COLO668 (cell line): ENCODE measurements at regions not wholly inside any gene's neighbourhood (a gene's known extent, or its start where the extent isn't known, plus 50 kb on each side); places are given as distances from the start of the nearest gene placed in this dataset.
"Not testable (repeated sequence)": the region's sequence is repeated elsewhere in the genome, so short reads cannot be mapped to it uniquely, and the experiment has no call there.

Experiments
- DNase-seq: peaks from one replicate; lab custom pipeline; 2025; ENCODE audit not compliant: unreplicated experiment; lab: John Stamatoyannopoulos, UW

DNA sequence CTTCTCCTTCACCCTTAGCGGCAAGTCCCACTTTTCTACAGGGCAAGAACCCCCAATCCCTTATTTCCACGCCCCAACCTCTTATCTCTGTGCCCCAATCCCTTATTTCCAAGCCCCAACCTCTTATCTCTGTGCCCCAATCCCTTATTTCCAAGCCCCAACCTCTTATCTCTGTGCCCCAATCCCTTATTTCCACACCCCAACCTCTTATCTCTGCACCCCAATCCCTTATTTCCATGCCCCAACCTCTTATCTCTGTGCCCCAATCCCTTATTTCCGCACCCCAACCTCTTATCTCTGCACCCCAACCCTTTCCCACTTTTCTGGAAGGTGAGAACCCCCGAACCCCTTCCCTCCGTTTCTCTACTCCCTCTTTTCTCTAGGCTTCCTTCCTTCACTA lies 116.1 kb upstream of the GJE1 start:
- not testable (repeated sequence) for DNase-seq

GRCh38 chr6:142015463-142015862 lies 117.3 kb upstream of the GJE1 start:
- not testable (repeated sequence) for DNase-seq

DNA sequence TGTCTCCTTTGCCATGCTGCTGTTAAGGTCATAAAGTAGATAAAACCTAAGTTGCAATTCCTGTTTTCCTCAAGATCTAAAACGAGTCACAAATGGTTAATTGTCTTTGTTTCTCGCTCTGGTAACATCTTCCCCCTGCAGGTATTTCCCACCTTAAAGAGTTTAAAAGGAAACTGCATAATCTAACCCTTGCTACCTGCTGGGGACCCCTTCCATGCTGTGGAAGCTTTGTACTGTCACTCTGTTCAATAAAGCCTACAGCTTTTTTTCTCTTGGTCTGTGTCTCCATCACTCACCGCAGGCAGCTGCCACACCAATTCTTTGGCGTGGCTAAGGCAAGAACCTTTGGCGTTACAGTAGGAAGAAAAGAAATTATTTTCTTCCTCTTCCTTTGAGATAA lies 117.7 kb upstream of the GJE1 start:
- no peak for DNase-seq

- no peak for DNase-seq
Measured at GRCh38 chr6:142014515-142014914, 118.2 kb upstream of the GJE1 start.

DNA sequence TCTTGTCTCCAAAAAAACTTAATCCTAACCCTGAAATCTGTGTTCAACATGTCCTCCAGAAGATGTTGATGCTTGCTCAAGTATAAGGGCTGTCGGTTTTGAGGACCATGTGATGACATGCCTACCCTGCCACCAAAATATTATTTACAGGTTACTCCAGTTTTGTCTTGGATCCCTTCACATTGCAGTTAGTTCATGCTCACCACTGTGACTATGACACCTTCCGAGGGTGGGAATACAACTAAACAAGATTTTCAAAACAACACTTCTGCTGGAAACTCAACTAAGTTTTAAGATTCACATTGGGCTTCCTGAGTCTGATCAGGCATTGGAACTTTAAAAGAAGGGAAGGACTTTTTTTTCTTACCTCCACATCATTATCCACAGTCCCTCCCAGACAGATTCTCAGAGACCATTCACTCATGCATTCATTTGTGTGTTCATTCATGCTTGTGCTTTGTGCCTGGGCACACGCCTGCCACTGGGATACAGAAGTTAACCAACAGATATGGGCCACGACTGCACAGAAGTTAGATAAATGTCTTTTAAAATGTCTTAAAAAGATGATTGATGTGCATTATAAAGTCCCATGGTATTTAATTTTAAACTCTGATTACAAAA lies 118.7 kb upstream of the GJE1 start:
- no peak for DNase-seq

- no peak for DNase-seq
Measured at GRCh38 chr6:142013287-142013686, 119.4 kb upstream of the GJE1 start.

DNA sequence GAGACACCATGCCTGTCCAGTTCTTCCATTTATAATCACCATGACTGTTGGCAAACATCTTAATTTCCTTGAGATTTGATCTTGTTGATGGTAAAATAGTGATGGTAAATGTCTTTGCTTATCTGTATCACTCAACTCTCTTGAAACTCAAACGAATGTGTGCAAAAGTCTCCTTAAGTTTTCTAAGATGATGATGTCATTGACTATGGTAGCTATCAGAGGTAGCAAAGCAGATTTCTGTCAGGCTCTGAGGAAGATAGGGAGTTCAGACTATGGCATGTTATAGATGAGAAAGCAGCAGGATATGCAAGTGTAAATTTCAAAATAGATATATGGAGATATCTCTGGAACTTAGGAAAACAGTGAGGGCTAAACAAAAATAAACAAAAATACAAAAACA lies 121.0 kb upstream of the GJE1 start:
- DNase-seq, result no peak

- no peak for DNase-seq
Measured at GRCh38 chr6:142011156-142011555, 121.6 kb upstream of the GJE1 start.

DNA sequence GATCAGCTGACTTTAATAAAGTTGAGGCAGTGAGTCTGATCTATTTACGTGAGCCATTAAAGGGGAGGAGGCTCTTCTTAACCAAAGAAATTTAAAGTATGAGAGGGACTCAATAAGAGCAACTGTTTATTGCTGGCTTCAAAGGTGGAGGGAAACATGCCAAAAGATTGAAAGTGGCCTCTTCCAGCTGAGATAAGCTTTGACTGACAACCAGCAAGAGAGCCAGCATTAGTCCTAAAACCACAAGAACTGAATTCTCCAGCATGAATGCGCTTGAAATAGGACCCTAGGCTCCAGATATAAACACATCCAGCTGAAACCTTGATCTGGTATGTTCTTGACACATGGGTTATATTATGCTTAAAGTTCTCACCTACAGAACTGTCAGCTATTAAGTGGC lies 123.1 kb upstream of the GJE1 start:
- DNase-seq, result no peak

- DNase-seq, result no peak
Measured at GRCh38 chr6:142008781-142009180, 123.9 kb upstream of the GJE1 start.

DNA sequence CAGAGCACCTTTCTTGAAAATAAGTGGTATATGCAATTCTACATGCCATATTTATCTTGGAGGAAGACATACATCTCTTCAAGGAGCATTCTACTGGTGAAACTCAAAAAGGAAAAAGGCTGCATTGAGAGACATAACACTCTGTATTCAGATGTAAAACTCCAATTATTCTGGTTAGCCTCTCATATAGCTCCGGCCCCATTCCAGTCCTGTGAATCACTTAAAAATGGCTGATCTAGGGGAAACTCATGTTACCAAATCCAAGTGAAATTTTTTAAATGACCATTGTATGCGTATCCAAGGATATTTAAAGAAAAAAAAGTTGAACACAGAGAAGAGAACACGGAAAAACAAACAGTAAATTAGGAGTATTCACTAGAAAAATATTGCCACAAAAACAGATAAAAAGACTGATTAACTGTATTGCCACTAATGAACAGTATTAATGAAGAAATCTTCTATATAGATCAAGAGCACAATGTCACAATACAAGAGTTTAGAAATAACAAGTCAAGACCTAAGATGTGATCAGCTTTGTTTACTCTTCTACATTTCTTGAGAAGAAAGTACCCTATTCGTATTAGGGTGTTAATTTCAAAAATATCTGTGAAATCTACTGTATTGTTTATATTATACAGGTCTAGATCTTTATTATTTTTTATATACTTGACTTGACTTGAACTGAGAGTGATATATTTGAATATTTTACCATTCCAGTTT lies 124.5 kb upstream of the GJE1 start:
- no peak for DNase-seq

GRCh38 chr6:142005021-142005420 lies 127.7 kb upstream of the GJE1 start:
- no peak for DNase-seq

DNA sequence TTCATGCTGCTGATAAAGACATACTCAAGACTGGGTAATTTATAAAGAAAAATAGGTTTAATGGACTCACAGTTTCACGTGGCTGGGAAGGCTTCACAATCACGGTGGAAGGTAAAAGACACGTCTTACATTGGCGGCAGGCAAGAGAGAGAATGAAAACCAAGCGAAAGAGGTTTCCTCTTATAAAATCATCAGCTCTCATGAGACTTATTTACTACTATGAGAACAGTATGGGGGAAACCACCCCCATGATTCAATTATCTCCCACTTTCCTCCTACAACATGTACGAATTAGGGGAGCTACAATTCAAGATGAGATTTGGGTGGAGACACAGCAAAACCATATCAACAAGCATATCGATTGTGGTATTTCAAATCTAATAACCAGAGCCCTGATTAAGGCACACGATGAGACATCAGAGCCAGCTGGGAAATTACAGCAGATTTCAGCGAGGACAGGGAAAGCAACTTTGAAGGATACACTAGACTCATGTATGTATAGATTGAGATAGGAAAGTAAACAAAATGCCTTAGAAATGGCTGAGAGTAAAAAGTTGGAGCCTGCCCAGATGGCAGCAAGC lies 129.8 kb upstream of the GJE1 start:
- no peak for DNase-seq

DNA sequence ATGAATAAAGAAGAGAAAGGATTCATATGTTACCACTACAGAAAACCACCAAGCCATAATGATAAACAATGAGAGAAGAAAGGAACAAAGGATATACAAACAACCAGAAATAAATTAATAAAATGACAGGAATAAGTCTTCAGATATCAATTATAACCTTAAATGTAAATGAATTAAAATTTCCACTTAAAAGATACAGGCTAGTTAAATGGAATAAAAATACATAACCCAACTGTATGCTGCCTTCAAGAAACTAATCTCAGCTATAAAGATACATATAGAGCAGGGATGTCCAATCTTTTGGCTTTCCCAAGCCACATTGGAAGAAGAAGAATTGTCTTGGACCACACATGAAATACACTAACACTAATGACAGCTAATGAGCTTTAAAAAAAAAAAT lies 135.9 kb upstream of the GJE1 start:
- DNase-seq, result no peak

GRCh38 chr6:141992109-141992508 lies 140.6 kb upstream of the GJE1 start:
- DNase-seq, result no peak

GRCh38 chr6:141990840-141991239 lies 141.9 kb upstream of the GJE1 start:
- DNase-seq, result no peak

- no peak for DNase-seq
Measured at GRCh38 chr6:141989706-141989959, 143.1 kb upstream of the GJE1 start.

GRCh38 chr6:141988954-141989705 lies 143.6 kb upstream of the GJE1 start:
- DNase-seq, result peak; percentile 0

GRCh38 chr6:141988327-141988726 lies 144.4 kb upstream of the GJE1 start:
- no peak for DNase-seq

DNA sequence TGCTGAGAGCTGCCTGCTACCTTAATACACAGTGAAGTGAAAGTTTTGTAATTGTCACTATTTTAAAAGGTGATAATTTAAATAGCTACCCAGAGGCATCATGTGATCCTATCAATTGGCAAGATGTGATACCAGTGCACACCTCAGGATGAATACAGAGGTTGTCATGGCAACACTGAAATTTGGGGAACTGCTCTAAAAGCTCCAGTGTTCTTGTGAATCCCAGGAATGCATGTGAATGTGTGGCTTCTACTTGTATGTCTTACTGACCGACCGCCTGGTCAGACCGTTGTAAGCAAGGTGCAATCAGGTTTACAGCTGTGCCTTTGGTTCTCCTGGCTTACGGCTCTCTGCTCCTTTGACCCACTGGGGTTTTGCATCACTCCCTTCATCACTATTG lies 146.3 kb upstream of the GJE1 start:
- no peak for DNase-seq

GRCh38 chr6:141981190-141981589 lies 151.5 kb upstream of the GJE1 start:
- DNase-seq, result no peak

GRCh38 chr6:141977782-141978181 lies 154.9 kb upstream of the GJE1 start:
- DNase-seq, result no peak
